Omental fat pad (tissue), 3 donors: ENCODE measurements at regions not wholly inside any gene's neighbourhood (a gene's known extent, or its start where the extent isn't known, plus 50 kb on each side); places are given as distances from the start of the nearest gene placed in this dataset.

ENCODE experiments used
- ATAC-seq: fragments of 150-250 bp; one replicate; pipeline ENCODE4 v1.9.1; 2016; ENCODE audit warnings: mild to moderate bottlenecking, moderate library complexity; ENCODE audit not compliant: low FRiP score
- DNase-seq: peaks from one replicate; pipeline ENCODE4 v3.0.0-alpha.2; 2019; ENCODE audit warnings: low spot score
- CTCF ChIP-seq, 3 donors: fragments of 450-650 bp; IDR thresholded peaks; one replicate each; pipeline ENCODE4 v1.5.1; 2016 to 2017; ENCODE audit warnings: antibody characterized with exemption in 3 of 3, mild to moderate bottlenecking in 3 of 3, moderate library complexity in 2 of 3

- no peak for TF ChIP-seq CTCF (IDR thresholded peaks at IDR 0.05)
- DNase-seq (no peak), ATAC-seq (no peak)
Observed at GRCh38 chr5:40078898-40079575, 600.7 kb upstream of the PTGER4 start.

- DNase-seq (no peak), ATAC-seq (no peak)
- no peak for TF ChIP-seq CTCF (IDR thresholded peaks at IDR 0.05)
Observed at GRCh38 chr5:40074826-40075225, 604.9 kb upstream of the PTGER4 start.

GRCh38 chr5:40073927-40074326 is 605.8 kb upstream of the PTGER4 start:
- TF ChIP-seq CTCF (IDR thresholded peaks at IDR 0.05), result no peak
- no peak for DNase-seq
- ATAC-seq, result no peak

GRCh38 chr5:40071870-40072269 is 607.8 kb upstream of the PTGER4 start:
- no peak for TF ChIP-seq CTCF (IDR thresholded peaks at IDR 0.05)
- DNase-seq (no peak), ATAC-seq (no peak)

GRCh38 chr5:40066616-40067015 is 613.1 kb upstream of the PTGER4 start:
- DNase-seq (no peak), ATAC-seq (no peak)
- no peak for TF ChIP-seq CTCF (IDR thresholded peaks at IDR 0.05)

GRCh38 chr5:40052808-40053207 is 626.9 kb upstream of the PTGER4 start:
- DNase-seq, result no peak
- ATAC-seq, result no peak
- TF ChIP-seq CTCF (IDR thresholded peaks at IDR 0.05), result no peak

- TF ChIP-seq CTCF (IDR thresholded peaks at IDR 0.05), result no peak
- no peak for DNase-seq
- ATAC-seq, result no peak
Observed at GRCh38 chr5:40046792-40047191, 622.0 kb upstream of the DAB2 start.
